RCC 7860 (cell line): ENCODE measurements at regions not wholly inside any gene's neighbourhood (a gene's known extent, or its start where the extent isn't known, plus 50 kb on each side); places are given as distances from the start of the nearest gene placed in this dataset.
"Not testable (repeated sequence)": the region's sequence is repeated elsewhere in the genome, so short reads cannot be mapped to it uniquely, and the experiment has no call there.

Experiments
- DNase-seq: peaks from one replicate; pipeline ENCODE4 v3.0.0-alpha.2; 2015; ENCODE audit warnings: low spot score
- FAIRE-seq: peaks from 2 replicates; lab custom pipeline; 2012; peaks lifted over from hg19 to GRCh38; lab: Jason Lieb, UNC

DNA sequence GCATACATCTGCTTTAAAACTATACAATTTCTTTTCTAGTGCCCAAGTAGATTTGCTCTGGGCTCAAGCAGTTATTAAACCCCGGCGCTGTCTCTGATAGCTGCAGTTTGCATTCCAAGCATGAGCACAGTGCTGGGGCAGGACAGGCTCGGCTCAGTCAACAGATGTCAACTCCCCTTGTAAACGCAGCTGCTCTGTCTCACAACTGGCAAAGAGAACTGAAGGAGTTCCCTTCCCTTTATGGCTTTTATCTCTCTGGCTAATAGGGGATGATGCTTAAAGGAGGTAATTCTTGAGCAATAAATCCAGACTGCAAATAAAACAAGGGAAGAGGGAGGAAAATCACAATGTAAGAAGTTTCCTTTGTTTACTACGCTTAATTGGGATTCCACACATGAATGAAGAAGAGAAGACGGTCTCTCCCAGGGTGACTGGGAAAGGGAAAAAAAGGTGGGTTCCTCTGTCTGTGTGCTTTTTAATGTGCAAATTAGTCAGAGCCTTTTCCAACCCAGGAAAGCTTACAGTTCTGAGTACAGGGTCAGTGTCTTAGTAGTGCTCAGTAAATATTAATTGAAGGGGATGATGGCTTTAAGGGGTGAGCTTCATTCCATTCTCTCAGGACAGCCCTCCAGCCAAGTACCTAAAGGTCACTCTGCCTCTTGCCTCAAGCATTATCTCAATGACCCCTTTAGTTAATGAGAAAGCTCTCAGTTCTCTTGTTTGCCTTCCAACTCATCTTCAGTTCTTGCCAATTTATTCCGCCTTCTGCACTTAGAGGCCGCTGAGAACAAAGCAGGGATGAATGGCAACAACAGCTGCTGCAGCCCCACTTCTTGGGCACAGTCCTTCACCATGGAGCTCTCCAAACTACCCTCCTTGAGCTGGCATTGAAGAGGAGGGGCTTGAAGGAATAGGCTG is 155.7 kb upstream of the JADE1 start:
- FAIRE-seq (no peak), DNase-seq (no peak)

- FAIRE-seq: peak; percentile 66
Observed at GRCh38 chr4:128649575-128650205, 159.8 kb upstream of the JADE1 start.

DNA sequence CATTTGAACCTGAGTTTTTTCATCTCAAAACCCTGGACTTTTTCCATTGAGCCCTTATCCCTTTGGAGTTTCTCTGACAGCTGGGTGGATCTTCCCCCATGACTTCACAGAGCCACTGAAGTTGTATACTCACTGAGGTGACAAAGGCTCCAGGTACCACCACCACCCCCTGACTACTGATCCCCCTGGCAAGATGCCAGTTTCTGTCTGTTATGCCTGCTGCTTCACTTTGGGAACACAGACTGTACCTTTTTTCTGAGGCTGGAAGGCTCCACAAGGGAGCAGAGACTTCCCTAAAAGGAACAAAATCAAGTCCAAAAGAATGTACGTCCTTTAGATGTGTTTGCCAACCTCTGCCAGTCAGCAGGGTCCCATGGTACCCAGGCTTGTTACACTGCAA is 160.3 kb upstream of the JADE1 start:
- DNase-seq (no peak), FAIRE-seq (no peak)

More at GRCh38 chr4:128649575-128650205, 159.8 kb upstream of the JADE1 start:
- peak; percentile 29 for DNase-seq

- no peak for FAIRE-seq
- no peak for DNase-seq
Observed at GRCh38 chr4:128648021-128648420, 161.5 kb upstream of the JADE1 start.

DNA sequence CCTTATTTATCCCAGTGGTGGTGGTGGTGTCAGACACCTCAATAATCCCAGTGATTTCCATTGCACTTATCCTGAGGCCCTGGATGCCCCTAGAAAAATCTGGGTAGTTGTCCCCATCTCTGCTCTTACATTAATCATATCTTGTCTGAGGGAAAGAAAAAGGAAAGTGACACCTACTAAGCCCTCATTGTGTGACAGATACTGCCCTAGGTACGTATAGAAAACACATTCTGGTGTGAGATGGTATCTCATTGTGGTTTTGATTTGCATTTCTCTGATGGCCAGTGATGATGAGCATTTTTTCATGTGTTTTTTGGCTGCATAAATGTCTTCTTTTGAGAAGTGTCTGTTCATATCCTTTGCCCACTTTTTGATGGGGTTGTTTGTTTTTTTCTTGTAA is 162.6 kb upstream of the JADE1 start:
- FAIRE-seq, DNase-seq: not testable (repeated sequence)

- FAIRE-seq, DNase-seq: not testable (repeated sequence)
Observed at GRCh38 chr4:128644693-128645654, 164.5 kb upstream of the JADE1 start.

DNA sequence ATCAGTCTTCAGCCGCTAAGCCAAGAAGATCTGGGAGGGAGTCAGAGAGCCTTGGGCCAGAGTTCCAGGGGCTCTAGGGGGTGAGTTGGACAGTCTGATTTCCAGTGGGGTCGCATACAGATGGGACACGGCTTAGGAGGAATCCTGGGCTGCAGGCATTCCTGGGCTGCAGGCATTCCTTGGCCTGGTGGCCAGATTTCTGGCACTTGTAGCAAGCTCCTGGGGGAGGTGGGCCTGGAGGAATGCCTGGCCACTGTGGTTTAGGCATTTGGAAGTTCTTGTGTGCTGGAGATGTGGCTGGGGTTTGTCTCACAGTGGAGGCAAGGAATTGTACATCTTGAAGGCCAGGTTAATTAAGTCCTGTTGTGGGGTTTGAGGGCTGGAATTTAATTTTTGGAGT is 165.4 kb upstream of the JADE1 start:
- FAIRE-seq, DNase-seq: not testable (repeated sequence)

DNA sequence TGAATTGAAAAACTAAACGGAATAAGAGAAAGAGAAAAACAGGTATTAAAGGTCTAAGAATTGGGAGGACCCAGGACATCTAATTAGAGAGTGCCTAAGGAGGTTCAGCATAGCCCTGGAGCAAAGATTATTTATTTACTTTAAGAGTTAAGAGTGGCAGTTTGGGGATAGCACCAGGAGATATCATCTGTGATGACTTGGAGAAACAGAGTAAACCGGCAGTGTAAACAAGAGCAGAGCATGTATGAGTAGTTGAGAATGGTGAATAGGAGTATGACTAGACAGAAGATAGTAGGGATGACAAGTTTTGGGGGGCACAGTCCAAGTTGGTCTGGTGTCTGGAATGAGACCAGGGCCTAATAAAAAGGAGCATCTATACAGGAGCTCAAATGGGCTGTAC is 167.9 kb upstream of the JADE1 start:
- FAIRE-seq, DNase-seq: not testable (repeated sequence)

DNA sequence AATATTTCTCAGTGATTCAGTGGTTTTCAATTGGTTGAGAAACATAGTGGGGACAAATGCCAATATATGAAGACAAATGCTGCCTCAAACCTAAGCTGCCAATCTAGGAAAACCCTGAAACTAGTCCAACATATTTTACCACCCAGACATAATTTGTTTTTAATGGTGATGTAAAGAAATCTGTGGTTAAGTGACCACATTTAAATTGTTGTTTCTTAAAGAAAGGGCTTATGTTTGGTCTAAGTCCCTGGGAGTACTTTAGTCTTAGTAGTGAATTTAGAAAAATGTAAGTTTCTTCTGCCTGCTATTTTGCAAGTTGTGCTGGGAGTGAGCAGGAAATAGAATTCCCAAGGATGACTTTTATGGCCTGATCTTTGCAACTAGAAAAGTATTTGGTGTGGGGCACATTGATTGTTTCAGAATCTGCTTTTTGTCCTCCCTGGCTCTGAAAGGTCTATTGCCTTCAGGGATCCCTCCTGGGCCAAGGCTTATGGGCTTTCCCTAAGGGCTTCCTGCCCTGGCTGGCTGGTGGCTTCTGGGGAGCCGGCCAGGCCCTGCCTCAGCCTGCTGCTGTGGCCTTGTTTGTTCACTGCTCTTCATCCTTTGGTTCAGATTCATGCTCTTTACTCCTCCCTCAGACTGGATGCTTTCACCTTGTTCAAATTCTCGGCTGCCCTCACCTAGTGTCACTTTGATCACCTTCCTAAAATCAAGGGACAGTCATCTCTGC is 169.8 kb upstream of the JADE1 start:
- FAIRE-seq: no peak
- DNase-seq: no peak

- FAIRE-seq (no peak), DNase-seq (no peak)
Observed at GRCh38 chr4:128636906-128637305, 172.6 kb upstream of the JADE1 start.

GRCh38 chr4:128635955-128636560 is 173.4 kb upstream of the JADE1 start:
- no peak for DNase-seq
- FAIRE-seq: no peak

DNA sequence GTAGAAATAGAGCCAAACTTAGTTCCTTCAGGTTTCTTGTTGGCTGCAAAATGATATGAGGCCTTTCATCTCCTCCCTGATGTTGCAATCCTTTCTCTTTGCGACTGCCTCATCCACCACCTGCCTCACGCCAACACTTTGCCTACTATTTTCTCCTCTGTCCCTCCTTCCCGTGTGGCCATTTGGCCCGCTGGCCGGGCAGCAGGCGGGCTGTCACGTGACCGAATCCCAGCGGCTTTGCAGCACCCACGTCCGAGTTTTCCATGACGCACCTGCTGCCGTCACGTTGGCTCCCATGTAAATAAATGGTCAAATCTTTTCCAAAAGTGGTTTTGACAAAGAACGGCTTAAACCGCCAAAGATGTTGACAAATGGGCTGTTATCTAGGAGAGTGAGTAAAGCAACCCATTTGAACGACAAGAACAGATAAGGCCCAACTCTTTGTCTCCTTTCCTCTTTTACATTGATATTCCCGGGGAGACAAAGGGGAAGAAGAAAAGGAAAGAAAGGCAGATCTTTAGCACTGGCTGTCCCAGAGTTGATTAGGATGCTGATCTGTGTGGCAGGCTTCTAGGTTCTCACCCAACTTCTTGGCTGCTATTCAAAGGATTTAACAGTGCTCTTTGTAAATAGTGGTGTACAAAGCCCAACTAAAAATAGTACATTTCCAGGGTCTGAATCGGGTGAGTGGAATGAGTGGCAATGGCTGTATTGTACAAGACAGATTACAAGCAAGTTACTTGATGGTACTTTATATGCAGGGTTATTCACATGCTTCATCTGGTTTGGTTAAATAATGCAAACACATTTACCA is 174.2 kb upstream of the JADE1 start:
- DNase-seq: no peak
- no peak for FAIRE-seq

DNA sequence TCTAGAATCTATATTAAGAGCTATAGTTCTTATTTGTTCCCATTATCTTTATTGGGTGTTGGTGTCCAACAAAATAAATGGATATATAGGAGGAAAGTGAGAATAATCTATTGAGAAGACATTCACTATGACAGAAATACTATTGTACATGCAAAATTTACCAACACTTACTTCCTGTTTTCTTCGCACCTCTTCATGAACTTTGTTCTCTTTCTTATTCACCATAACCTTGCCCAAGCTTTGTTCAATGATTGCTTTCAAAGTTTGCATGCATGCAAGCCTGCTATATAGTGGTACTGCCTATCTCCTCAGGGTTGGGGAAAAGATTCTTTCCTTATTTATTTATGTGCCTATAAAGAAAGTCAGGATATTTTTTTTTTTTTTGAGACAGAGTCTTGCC is 176.4 kb upstream of the JADE1 start:
- DNase-seq: no peak
- FAIRE-seq: no peak

- DNase-seq (no peak), FAIRE-seq (no peak)
Observed at GRCh38 chr4:128630871-128631270, 178.6 kb upstream of the JADE1 start.

DNA sequence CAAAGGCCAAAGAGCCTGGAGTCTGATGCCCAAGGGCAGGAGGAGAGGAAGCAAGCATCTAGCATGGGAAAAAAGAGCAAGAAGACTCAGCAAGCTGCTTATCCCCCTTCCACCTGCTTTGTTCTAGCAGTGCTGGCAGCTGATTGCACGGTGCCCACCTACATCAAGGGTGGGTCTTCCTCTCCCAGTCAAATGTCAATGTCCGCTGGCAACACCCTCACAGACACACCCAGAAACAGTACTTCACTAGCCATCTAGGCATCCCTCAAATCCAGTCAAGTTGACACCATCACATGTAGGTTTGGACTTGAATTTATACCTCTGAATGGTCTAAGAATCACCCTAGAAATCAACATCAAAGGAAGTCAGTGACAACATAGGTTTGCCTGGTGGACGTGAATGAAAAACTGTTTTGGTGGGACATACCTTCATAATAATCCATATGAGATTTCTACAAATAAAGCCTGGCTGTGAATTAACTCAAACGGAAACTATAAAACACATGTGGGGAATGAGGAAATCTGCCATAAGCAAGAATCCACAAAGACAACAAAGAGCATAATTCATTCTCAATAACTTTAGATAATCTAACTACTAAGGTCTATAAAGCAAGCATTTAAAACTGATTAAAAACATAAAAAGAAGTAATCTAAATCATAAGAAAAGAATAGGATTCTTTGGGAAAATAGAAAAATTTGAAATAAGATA is 185.8 kb upstream of the JADE1 start:
- FAIRE-seq: no peak

DNA sequence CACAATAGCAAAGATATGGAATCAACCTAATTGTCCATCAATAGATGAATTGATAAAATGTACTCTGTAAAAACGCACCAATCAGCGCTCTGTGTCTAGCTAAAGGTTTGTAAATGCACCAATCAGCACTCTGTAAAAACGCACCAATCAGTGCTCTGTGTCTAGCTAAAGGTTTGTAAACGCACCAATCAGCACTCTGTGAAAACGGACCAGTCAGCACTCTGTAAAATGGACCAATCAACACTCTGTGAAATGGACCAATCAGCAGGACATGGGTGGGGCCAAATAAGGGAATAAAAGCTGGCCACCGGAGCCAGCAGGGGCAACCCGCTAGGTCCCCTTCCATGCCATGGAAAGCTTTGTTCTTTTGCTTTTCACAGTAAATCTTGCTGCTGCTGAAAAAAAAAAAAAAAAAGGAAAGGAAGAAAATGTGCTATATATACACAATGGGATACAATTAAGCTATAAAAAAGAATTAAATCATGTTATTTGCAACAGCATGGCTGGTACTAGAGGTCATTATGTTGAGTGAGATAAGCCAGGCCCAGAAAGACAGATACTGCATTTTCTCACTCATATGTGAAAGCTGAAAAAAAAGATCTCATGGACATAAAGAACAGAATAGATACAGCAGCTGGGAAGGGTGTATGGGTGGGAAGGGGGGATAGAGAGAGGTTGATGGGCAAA is 189.1 kb upstream of the JADE1 start:
- not testable (repeated sequence) for DNase-seq, FAIRE-seq

More for the DNA sequence above, 185.8 kb upstream of the JADE1 start:
- DNase-seq: no peak

DNA sequence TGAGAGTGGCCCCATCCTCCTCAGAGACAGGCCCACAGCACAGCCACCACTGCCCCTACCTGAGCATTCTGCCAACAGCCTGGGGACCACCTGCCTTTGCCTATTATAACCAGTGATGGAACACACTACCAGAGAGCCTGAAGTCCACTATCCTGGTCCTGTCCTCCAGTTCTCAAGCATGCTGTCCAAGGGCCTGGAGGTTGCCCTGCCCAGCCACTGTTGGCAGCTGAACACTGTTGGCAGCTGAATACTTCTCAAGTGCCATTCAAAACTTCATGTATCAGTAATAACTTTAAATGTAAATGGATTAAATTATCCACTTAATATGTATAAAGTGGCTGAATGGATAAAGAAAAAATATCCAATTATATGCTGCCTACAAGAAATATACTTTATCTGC is 194.3 kb upstream of the JADE1 start:
- FAIRE-seq (no peak), DNase-seq (no peak)

DNA sequence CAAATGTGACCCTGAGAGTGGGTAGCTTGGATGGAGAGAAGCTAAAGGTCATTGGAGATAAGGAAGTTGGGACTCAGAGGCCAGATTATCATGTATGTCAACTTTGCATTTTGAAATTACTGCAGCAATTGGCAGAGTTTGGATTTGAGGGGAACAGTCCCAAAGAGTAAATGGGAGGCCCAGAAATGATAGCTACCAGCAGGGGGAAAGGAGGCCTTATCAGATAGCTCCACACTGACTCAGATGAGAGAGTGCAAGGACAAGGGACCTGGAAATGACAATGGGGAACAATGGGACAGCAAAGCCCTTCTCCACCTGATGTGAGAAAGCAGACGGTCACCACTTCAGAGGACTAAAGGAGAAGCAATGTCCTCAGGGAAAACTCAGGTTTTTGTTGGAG is 201.5 kb upstream of the JADE1 start:
- FAIRE-seq (no peak), DNase-seq (no peak)
